Fibroblast of peridontal ligament (primary cell): ENCODE measurements at regions not wholly inside any gene's neighbourhood (a gene's known extent, or its start where the extent isn't known, plus 50 kb on each side); places are given as distances from the start of the nearest gene placed in this dataset.

Experiments
- DNase-seq: peaks from one replicate; pipeline ENCODE4 v3.0.0-alpha.2; 2010; ENCODE audit errors: extremely low read depth

GRCh38 chr10:58066979-58067378, 200.7 kb downstream of the IPMK start:
- no peak for DNase-seq

GRCh38 chr10:58066126-58066525, 201.6 kb downstream of the IPMK start:
- DNase-seq = no peak

- DNase-seq = no peak
Observed at GRCh38 chr10:58065529-58065815, 202.2 kb downstream of the IPMK start.

- DNase-seq = peak; percentile 78
Observed at GRCh38 chr10:58064714-58065528, 202.8 kb downstream of the IPMK start.

- no peak for DNase-seq
Observed at GRCh38 chr10:58063861-58064480, 203.7 kb downstream of the IPMK start.

- peak; percentile 42 for DNase-seq
Observed at GRCh38 chr10:58058683-58059082, 209.0 kb downstream of the IPMK start.

GRCh38 chr10:58054881-58055280, 212.8 kb downstream of the IPMK start:
- peak; percentile 18 for DNase-seq

- DNase-seq = no peak
Observed at GRCh38 chr10:58052772-58053171, 214.9 kb downstream of the IPMK start.

GRCh38 chr10:58050575-58050974, 217.1 kb downstream of the IPMK start:
- DNase-seq = no peak

- no peak for DNase-seq
Observed at GRCh38 chr10:58048936-58049335, 218.8 kb downstream of the IPMK start.

- DNase-seq = peak; percentile 56
Observed at GRCh38 chr10:58044072-58044471, 223.6 kb downstream of the IPMK start.

GRCh38 chr10:58041901-58042300, 225.8 kb downstream of the IPMK start:
- DNase-seq = no peak

- no peak for DNase-seq
Observed at GRCh38 chr10:58030208-58030607, 237.5 kb downstream of the IPMK start.

- peak; percentile 93 for DNase-seq
Observed at GRCh38 chr10:58028597-58029366, 238.9 kb downstream of the IPMK start.

GRCh38 chr10:58027426-58027825, 240.3 kb downstream of the IPMK start:
- DNase-seq = no peak

- DNase-seq = no peak
Observed at GRCh38 chr10:58026036-58026435, 241.7 kb downstream of the IPMK start.

- DNase-seq = peak; percentile 76
Observed at GRCh38 chr10:58023341-58024073, 244.2 kb downstream of the IPMK start.

GRCh38 chr10:58019863-58020537, 247.7 kb downstream of the IPMK start:
- DNase-seq = no peak

- peak; percentile 95 for DNase-seq
Observed at GRCh38 chr10:58017719-58018367, 249.9 kb downstream of the IPMK start.

- no peak for DNase-seq
Observed at GRCh38 chr10:58016614-58017013, 251.1 kb downstream of the IPMK start.

- no peak for DNase-seq
Observed at GRCh38 chr10:58014436-58014835, 253.3 kb downstream of the IPMK start.
